Stimulated activated CD8-positive, alpha-beta memory T cell treated with anti-CD3 and anti-CD28 coated beads, Interleukin-12 subunit alpha, Interleukin-12 subunit beta, amount 100 ng/mL, for 1 hour (primary cell): ENCODE measurements at regions not wholly inside any gene's neighbourhood (a gene's known extent, or its start where the extent isn't known, plus 50 kb on each side); places are given as distances from the start of the nearest gene placed in this dataset.
A peak's percentile ranks its signal among the peaks of the same experiment; 100 is the strongest.
"Not testable (repeated sequence)": the region's sequence is repeated elsewhere in the genome, so short reads cannot be mapped to it uniquely, and the experiment has no call there.

Experiments
- DNase-seq: peaks from one replicate; pipeline ENCODE4 v3.0.0-alpha.2; 2020; ENCODE audit warnings: low read depth

GRCh38 chr6:26799903-26800633 lies 140.5 kb upstream of the ZNF322 start:
- not testable (repeated sequence) for DNase-seq

GRCh38 chr6:26803762-26804161 lies 144.2 kb upstream of the ZNF322 start:
- not testable (repeated sequence) for DNase-seq

- not testable (repeated sequence) for DNase-seq
These were observed 152.1 kb upstream of the ZNF322 start for GRCh38 chr6:26811486-26812116.

GRCh38 chr6:26818640-26819225 lies 159.2 kb upstream of the ZNF322 start:
- not testable (repeated sequence) for DNase-seq

GRCh38 chr6:26827965-26828364 lies 168.4 kb upstream of the ZNF322 start:
- DNase-seq = not testable (repeated sequence)

- not testable (repeated sequence) for DNase-seq
These were observed 169.9 kb upstream of the ZNF322 start for GRCh38 chr6:26829480-26829879.

GRCh38 chr6:26830992-26831391 lies 171.4 kb upstream of the ZNF322 start:
- not testable (repeated sequence) for DNase-seq

- DNase-seq = not testable (repeated sequence)
These were observed 176.2 kb upstream of the ZNF322 start for GRCh38 chr6:26835707-26836106.

- DNase-seq = not testable (repeated sequence)
These were observed 177.1 kb upstream of the ZNF322 start for GRCh38 chr6:26836657-26837056.

- not testable (repeated sequence) for DNase-seq
These were observed 185.3 kb upstream of the ZNF322 start for GRCh38 chr6:26844823-26845222.

GRCh38 chr6:26857289-26857688 lies 197.7 kb upstream of the ZNF322 start:
- not testable (repeated sequence) for DNase-seq

GRCh38 chr6:26859067-26859770 lies 199.7 kb upstream of the ZNF322 start:
- DNase-seq = not testable (repeated sequence)

- not testable (repeated sequence) for DNase-seq
These were observed 200.2 kb upstream of the ZNF322 start for GRCh38 chr6:26859771-26860163.

GRCh38 chr6:26861913-26862312 lies 202.4 kb upstream of the ZNF322 start:
- not testable (repeated sequence) for DNase-seq

GRCh38 chr6:26863641-26864040 lies 204.1 kb upstream of the ZNF322 start:
- DNase-seq = not testable (repeated sequence)

- not testable (repeated sequence) for DNase-seq
These were observed 239.2 kb upstream of the ZNF322 start for GRCh38 chr6:26898785-26899184.

GRCh38 chr6:26924206-26924605 lies 264.7 kb upstream of the ZNF322 start:
- not testable (repeated sequence) for DNase-seq

GRCh38 chr6:26928190-26928589 lies 268.6 kb upstream of the ZNF322 start:
- not testable (repeated sequence) for DNase-seq

- not testable (repeated sequence) for DNase-seq
These were observed 277.7 kb upstream of the ZNF322 start for GRCh38 chr6:26937258-26937657.

- not testable (repeated sequence) for DNase-seq
These were observed 291.7 kb upstream of the ZNF322 start for GRCh38 chr6:26951211-26951610.

GRCh38 chr6:26956078-26956600 lies 291.4 kb upstream of the PRSS16 start:
- not testable (repeated sequence) for DNase-seq

- DNase-seq = peak; percentile 57
These were observed 290.8 kb upstream of the PRSS16 start for GRCh38 chr6:26956601-26957184.
